Hindlimb muscle (tissue), 1 donor: ENCODE measurements at regions not wholly inside any gene's neighbourhood (a gene's known extent, or its start where the extent isn't known, plus 50 kb on each side); places are given as distances from the start of the nearest gene placed in this dataset.
A peak's percentile ranks its signal among the peaks of the same experiment; 100 is the strongest.

Experiments
- DNase-seq: peaks from one replicate; pipeline ENCODE4 v3.0.0-alpha.2; 2013

DNA sequence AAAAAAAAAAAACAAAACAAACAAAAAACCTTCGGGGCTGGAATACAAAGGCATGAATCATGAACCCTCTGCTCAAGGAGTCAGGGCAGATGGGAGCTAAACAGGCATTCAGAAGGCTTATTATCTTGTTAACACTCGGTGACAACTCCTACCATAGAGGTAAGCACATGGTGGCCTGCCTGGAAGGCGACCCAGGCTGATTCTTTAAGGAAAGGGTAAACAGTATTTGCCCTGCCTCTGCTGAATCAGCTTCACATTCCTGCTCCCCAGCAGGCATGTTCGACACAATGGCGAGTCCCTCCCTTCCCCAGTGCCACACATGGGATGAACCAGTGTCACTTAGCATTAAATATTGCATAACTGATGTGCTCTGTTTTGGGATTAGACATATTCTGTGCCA is 191.9 kb downstream of the ARL4C start:
- no peak for DNase-seq

GRCh38 chr2:234302664-234302991 is 194.3 kb downstream of the ARL4C start:
- DNase-seq: no peak

DNA sequence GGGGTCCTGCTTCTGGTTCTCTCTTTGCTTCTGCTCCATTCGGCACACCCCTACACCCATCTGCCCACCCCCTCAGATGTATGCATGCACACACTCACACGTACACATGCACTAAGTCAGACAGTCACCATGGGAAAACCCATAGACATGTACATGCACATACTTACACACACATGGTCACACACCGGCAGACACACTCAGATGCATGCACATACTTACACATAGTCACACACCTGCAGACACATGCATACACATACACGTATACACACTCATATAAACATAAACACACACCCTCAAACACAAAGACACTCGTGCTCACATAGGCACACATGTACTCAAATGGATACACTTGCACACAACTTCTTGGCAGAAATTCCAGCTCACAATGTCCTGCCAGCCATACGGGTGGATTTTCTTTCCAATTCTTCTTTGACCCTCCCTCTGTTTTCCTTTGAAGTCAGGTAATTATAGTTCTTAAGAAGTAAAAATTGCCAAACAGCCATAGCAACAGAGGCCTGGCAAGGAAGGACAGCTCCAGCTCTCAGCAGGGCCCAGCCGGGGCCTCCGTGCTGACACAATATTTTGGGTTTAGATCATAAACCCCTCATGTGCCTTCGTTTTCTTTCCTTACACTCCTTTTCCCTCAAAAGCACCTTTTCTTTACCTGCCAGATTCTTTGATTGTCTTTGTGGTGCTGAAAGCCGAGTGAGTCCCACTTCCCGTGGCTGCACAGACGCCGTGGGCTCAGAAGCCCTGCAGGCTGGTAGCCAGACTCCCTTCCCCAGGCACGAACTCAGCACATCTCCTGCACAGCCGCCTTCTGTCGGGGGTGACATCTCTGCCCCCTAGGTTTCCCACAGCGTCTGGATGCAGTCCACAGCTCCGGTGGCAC is 195.7 kb downstream of the ARL4C start:
- DNase-seq: no peak

- DNase-seq: no peak
Measured at GRCh38 chr2:234300391-234300925, 196.4 kb downstream of the ARL4C start.

- DNase-seq: no peak
Measured at GRCh38 chr2:234298918-234299317, 198.0 kb downstream of the ARL4C start.

DNA sequence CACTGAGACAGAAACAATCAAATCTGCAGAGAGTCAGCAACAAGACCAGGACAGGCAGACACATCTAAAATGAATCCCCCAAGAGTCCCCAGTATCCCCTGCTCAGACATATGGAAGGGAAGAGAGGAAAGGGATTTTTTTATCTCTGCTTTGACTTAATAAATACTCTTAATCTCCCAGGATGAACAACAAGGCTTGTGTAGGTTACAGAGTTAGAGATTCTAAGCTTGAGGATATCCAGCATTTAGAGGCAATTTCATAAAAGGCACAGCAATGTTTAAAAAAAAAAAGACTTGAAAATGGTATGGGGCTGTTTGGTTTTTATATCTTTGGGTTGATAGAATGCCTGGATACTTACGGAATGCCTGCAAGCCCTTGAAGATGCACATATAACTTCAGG is 199.9 kb downstream of the ARL4C start:
- DNase-seq: no peak

GRCh38 chr2:234293973-234294372 is 202.9 kb downstream of the ARL4C start:
- DNase-seq: no peak

GRCh38 chr2:234292962-234293243 is 204.0 kb downstream of the ARL4C start:
- DNase-seq: no peak

GRCh38 chr2:234292205-234292961 is 204.5 kb downstream of the ARL4C start:
- DNase-seq: no peak

DNA sequence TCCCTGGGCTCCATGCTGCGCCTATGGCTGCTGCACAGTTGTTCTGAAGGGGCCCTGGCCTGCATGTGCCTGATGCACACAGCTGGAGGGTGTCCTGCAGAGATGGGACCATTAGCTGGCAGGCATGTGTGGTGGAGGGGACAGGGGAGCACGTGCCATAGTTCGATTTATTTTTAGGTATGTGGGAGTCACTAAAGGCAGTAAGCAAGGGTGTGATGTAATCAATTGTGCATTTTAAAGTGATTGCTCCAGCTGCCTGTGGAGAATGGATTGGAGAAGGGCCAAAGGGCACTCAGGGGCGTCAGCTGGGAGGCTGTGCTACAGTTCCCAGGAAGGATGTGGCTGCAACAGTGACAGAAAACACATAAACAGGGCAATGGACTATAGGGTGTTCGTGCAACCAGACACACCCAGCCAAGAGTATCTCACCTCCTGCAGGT is 205.1 kb downstream of the ARL4C start:
- DNase-seq: peak; percentile 18

GRCh38 chr2:234290671-234291070 is 206.2 kb downstream of the ARL4C start:
- DNase-seq: no peak

- peak; percentile 18 for DNase-seq
Measured at GRCh38 chr2:234289834-234290590, 206.9 kb downstream of the ARL4C start.

GRCh38 chr2:234288974-234289455 is 207.9 kb downstream of the ARL4C start:
- peak; percentile 31 for DNase-seq

GRCh38 chr2:234287650-234288049 is 209.2 kb downstream of the ARL4C start:
- no peak for DNase-seq

DNA sequence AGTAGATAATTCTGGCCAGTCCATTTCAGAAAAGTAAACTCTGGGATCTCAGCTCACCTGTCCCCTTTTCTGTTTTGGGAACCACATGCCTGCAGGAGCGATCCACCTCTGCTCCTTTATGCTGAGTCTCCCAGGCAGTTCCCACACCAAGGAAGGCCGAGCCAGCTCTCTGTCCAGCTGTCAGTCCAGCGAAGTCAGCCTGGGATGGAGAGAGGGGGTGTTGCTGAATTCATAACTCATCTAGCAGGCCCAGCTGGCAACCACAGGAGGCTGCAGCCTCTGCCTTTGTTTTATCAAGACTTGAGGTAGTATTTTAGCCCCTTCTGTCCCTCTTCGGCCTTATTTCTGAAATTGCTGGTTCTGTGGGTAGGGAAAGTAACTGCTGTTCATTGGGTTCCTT is 209.9 kb downstream of the ARL4C start:
- DNase-seq: no peak

DNA sequence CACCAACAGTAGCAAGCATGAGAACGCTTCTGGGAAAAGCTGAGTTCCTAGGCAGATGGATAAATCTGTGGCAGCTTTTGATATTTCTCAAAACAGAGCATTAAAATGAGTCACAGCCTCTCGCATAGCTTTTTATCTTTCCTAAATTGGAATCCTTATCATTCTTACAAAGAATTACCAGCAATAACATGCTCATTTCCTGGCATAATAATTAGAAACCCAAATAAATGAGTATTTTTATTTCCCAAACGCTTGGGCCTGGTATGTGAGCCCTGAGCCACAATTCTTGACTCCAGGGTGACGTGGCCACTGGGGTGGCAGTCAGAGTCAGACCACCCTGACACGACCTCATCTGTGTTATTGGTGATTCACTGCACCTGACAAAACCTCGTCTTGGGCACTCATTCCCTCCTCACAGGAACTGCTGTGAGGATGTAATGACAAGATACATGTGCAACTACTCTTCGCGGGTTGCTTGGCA is 210.7 kb downstream of the ARL4C start:
- no peak for DNase-seq

- no peak for DNase-seq
Measured at GRCh38 chr2:234285541-234285940, 211.3 kb downstream of the ARL4C start.

GRCh38 chr2:234279637-234280036 is 217.2 kb downstream of the ARL4C start:
- no peak for DNase-seq

DNA sequence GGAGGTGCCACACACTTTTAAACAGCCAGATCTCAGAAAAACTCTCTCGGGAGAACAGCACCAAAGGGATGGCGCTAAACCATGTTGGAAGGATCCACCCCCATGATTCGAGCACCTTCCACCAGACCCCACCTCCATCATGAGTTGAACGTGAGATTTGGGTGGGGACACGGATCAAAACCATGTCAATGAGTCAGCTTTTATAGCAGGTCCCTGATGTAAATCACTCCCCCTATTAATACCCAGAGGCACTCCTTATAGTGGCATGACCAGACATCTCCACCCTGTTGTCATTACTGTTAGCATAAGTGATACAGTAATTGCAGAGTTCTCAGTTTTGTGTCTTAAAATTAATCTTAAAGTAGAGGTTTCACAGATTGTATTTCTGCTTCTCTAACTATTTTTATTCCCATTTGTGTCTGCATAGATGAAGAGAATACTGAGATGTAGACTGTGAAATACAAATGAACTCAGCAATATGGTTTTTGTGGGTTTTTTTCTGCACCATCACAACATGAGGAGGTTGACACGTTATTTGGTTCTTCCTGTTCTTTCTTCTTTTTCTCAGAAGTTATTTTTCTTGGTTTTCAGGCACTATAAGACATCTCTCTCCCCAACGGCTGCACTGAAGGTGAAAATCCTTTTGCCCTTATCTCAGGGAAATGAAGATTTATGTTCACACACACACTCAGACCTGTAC is 218.2 kb downstream of the ARL4C start:
- DNase-seq: no peak

DNA sequence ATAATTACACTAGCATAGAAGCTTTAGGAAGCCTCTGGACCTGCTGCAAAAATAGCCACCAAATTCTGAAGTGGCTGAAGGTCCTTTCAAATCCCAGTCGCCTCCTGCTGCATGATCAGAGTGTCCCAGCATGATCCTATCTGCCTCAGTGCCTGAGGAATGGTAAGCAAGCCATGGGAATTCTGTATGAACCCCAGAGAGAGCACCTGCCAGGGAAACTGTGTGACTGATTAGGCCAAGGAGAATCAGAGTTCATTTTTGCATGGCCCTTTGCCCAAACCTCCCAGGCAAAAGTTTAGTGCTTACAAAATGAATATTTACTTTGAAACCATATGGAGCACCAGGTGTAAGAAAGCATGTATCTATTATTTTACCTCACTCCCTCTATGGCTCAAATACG is 221.4 kb downstream of the ARL4C start:
- DNase-seq: no peak

- no peak for DNase-seq
Measured at GRCh38 chr2:234273887-234274584, 222.8 kb downstream of the ARL4C start.
